ENCODE measurements at regions not wholly inside any gene's neighbourhood (a gene's known extent, or its start where the extent isn't known, plus 50 kb on each side); places are given as distances from the start of the nearest gene placed in this dataset.

- DNase-seq (ENCODE audit: low read depth): no peak
- H3K4me3 ChIP-seq (replicated peaks; ENCODE audit: low read depth, low read length): no peak overlapping the region
- TF ChIP-seq CTCF (IDR thresholded peaks at IDR 0.05; ENCODE audit: low read length, missing control alignments): no peak
Measured at GRCh38 chr18:77464917-77465316, 215.3 kb downstream of the GALR1 start.

- TF ChIP-seq CTCF (IDR thresholded peaks at IDR 0.05; ENCODE audit: low read length, missing control alignments): no peak
- H3K4me3 ChIP-seq (replicated peaks; ENCODE audit: low read depth, low read length): no peak overlapping the region
Measured at GRCh38 chr18:77466890-77467289, 217.2 kb downstream of the GALR1 start.

GRCh38 chr18:77469131-77469530 is 219.5 kb downstream of the GALR1 start:
- TF ChIP-seq CTCF (IDR thresholded peaks at IDR 0.05; ENCODE audit: low read length, missing control alignments): no peak
- DNase-seq (ENCODE audit: low read depth): no peak

More at GRCh38 chr18:77466890-77467289, 217.2 kb downstream of the GALR1 start:
- DNase-seq (ENCODE audit: low read depth): no peak

GRCh38 chr18:77470569-77471413 is 221.1 kb downstream of the GALR1 start:
- no peak for TF ChIP-seq CTCF (IDR thresholded peaks at IDR 0.05; ENCODE audit: low read length, missing control alignments)
- DNase-seq (ENCODE audit: low read depth): peak; percentile 4
- H3K4me3 ChIP-seq (replicated peaks; ENCODE audit: low read depth, low read length): no peak overlapping the region

More at GRCh38 chr18:77469131-77469530, 219.5 kb downstream of the GALR1 start:
- H3K4me3 ChIP-seq (replicated peaks; ENCODE audit: low read depth, low read length): no peak overlapping the region

GRCh38 chr18:77472509-77472908 is 222.9 kb downstream of the GALR1 start:
- no peak for TF ChIP-seq CTCF (IDR thresholded peaks at IDR 0.05; ENCODE audit: low read length, missing control alignments)
- no peak for DNase-seq (ENCODE audit: low read depth)
- no peak overlapping the region for H3K4me3 ChIP-seq (replicated peaks; ENCODE audit: low read depth, low read length)

- no peak for TF ChIP-seq CTCF (IDR thresholded peaks at IDR 0.05; ENCODE audit: low read length, missing control alignments)
- H3K4me3 ChIP-seq (replicated peaks; ENCODE audit: low read depth, low read length): no peak overlapping the region
- peak; percentile 31 for DNase-seq (ENCODE audit: low read depth)
Measured at GRCh38 chr18:77478646-77479442, 229.2 kb downstream of the GALR1 start.

Data from fibroblast of pulmonary artery (primary cell).